WTC11 (cell line): ENCODE measurements at regions not wholly inside any gene's neighbourhood (a gene's known extent, or its start where the extent isn't known, plus 50 kb on each side); places are given as distances from the start of the nearest gene placed in this dataset.

Source experiments
- ATAC-seq: fragments of 200-7000 bp; cut with Tn5 transposase; 2 replicates; pipeline ENCODE4 v1.10.0; 2021; ENCODE audit warnings: mild to moderate bottlenecking, moderate library complexity
- CTCF ChIA-PET: fragments of 300-600 bp; sonication (Branson Sonifier 250); formaldehyde crosslinking; loops from one replicate; lab custom pipeline; 2021; ENCODE audit warnings: antibody characterized with exemption; lab: Charles Lee
- POLR2A ChIA-PET: fragments of 350-600 bp; sonication (Branson Sonifier 250); formaldehyde crosslinking; loops from one replicate; lab custom pipeline; 2021; ENCODE audit warnings: antibody characterized with exemption; lab: Charles Lee
- DNase-seq: peaks from one replicate; pipeline ENCODE4 v3.0.0; 2021; ENCODE audit warnings: low spot score
- H3K27ac Mint-ChIP-seq: 2 replicates; pipeline ENCODE4 v1.8.0; 2021; ENCODE audit warnings: mixed read lengths
- H3K27me3 Mint-ChIP-seq: 2 replicates; pipeline ENCODE4 v1.8.0; 2021; ENCODE audit warnings: low read depth, mild to moderate bottlenecking, moderate library complexity, mixed read lengths
- H3K36me3 Mint-ChIP-seq: 2 replicates; pipeline ENCODE4 v1.8.0; 2021; ENCODE audit warnings: mixed read lengths
- H3K4me1 Mint-ChIP-seq: 2 replicates; pipeline ENCODE4 v1.8.0; 2022; ENCODE audit warnings: mixed read lengths
- H3K4me3 Mint-ChIP-seq: 2 replicates; pipeline ENCODE4 v1.8.0; 2021; ENCODE audit warnings: mild to moderate bottlenecking, moderate library complexity, mixed read lengths
- H3K9me3 Mint-ChIP-seq: 2 replicates; pipeline ENCODE4 v1.8.0; 2021; ENCODE audit warnings: mixed read lengths
- ATF1 ChIP-seq: sonication (generic); formaldehyde crosslinking; IDR thresholded peaks from 2 replicates; pipeline ENCODE4 v1.8.1; 2023; ENCODE audit warnings: mild to moderate bottlenecking, moderate library complexity, missing genetic modification reagents
- CBFB ChIP-seq: sonication (generic); formaldehyde crosslinking; IDR thresholded peaks from 2 replicates; pipeline ENCODE4 v1.8.1; 2022; ENCODE audit warnings: mild to moderate bottlenecking, low read depth, missing genetic modification reagents
- EMX1 ChIP-seq: fragments of 250-450 bp; sonication (Bioruptor Pico); IDR thresholded peaks from 2 replicates; pipeline ENCODE4 v1.8.0; 2021; ENCODE audit warnings: mild to moderate bottlenecking
- FOXJ3 ChIP-seq: sonication (generic); formaldehyde crosslinking; IDR thresholded peaks from 2 replicates; pipeline ENCODE4 v1.9.0; 2021; ENCODE audit warnings: missing genetic modification reagents, mild to moderate bottlenecking, borderline replicate concordance
- GRHL2 ChIP-seq: fragments of 250-450 bp; sonication (Bioruptor Pico); IDR thresholded peaks from 2 replicates; pipeline ENCODE4 v1.8.0; 2022; ENCODE audit warnings: mild to moderate bottlenecking, moderate library complexity; ENCODE audit not compliant: insufficient replicate concordance, severe bottlenecking
- TEAD1 ChIP-seq: sonication (generic); formaldehyde crosslinking; IDR thresholded peaks from 2 replicates; pipeline ENCODE4 v1.8.0; 2022; ENCODE audit warnings: mild to moderate bottlenecking, missing genetic modification reagents
- ZNF263 ChIP-seq: sonication (generic); formaldehyde crosslinking; IDR thresholded peaks from 2 replicates; pipeline ENCODE4 v1.8.1; 2022; ENCODE audit warnings: low read depth, mild to moderate bottlenecking, moderate library complexity, missing genetic modification reagents
- ZNF423 ChIP-seq: fragments of 250-450 bp; sonication (Bioruptor Pico); IDR thresholded peaks from 2 replicates; pipeline ENCODE4 v2.1.2; 2022; ENCODE audit warnings: mild to moderate bottlenecking, moderate library complexity
- TF ChIP-seq, protein P1 (sequence below): sonication (generic); formaldehyde crosslinking; IDR thresholded peaks from 2 replicates; pipeline ENCODE4 v1.8.0; 2023; ENCODE audit warnings: mild to moderate bottlenecking, missing genetic modification reagents
- TF ChIP-seq, protein P2 (sequence below): sonication (generic); formaldehyde crosslinking; IDR thresholded peaks from 2 replicates; pipeline ENCODE4 v1.8.1; 2022; ENCODE audit warnings: low read depth, mild to moderate bottlenecking, moderate library complexity, missing genetic modification reagents, borderline replicate concordance
- TF ChIP-seq, protein P3 (sequence below): fragments of 250-450 bp; sonication (Bioruptor Pico); IDR thresholded peaks from 2 replicates; pipeline ENCODE4 v1.9.0; 2021; ENCODE audit warnings: mild to moderate bottlenecking
- TF ChIP-seq, protein P4 (sequence below): sonication (generic); formaldehyde crosslinking; IDR thresholded peaks from 2 replicates; pipeline ENCODE4 v1.8.0; 2022; ENCODE audit warnings: mild to moderate bottlenecking, missing genetic modification reagents
- TF ChIP-seq, protein P5 (sequence below): fragments of 250-450 bp; sonication (Bioruptor Pico); IDR thresholded peaks from 2 replicates; pipeline ENCODE4 v1.9.0; 2021; ENCODE audit warnings: mild to moderate bottlenecking
- TF ChIP-seq, protein P6 (sequence below): sonication (generic); formaldehyde crosslinking; conservative IDR thresholded peaks from 2 replicates; pipeline ENCODE4 v1.8.1; 2023; ENCODE audit warnings: mild to moderate bottlenecking, low read depth, missing genetic modification reagents, moderate library complexity
- TF ChIP-seq, protein P7 (sequence below): sonication (generic); formaldehyde crosslinking; IDR thresholded peaks from 2 replicates; pipeline ENCODE4 v1.8.0; 2022; ENCODE audit warnings: mild to moderate bottlenecking, missing genetic modification reagents
- TF ChIP-seq, protein P8 (sequence below): fragments of 250-450 bp; sonication (Bioruptor Pico); conservative IDR thresholded peaks from 2 replicates; pipeline ENCODE4 v1.9.0; 2021; ENCODE audit warnings: mild to moderate bottlenecking

DNA sequence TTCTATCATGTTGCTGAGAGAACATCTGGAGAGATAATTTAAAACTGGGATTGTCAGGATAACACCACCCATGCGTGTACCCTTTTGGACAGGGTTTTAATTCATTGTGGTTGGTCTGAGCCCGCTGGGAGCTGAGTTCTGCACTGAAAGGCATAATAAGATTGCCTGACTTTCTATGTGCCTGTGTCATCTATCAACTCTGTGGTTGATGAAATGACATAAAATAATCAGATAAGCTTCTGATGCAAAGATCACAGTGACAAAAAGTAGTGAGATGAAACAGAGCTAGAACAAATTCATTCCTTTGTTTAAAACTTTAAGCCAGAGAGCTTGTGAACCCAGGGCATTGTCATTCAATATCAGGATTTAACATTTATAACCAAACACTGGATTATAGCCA, 98.7 kb downstream of the BBS10 start (continued):
- TF ChIP-seq, protein P1, sequence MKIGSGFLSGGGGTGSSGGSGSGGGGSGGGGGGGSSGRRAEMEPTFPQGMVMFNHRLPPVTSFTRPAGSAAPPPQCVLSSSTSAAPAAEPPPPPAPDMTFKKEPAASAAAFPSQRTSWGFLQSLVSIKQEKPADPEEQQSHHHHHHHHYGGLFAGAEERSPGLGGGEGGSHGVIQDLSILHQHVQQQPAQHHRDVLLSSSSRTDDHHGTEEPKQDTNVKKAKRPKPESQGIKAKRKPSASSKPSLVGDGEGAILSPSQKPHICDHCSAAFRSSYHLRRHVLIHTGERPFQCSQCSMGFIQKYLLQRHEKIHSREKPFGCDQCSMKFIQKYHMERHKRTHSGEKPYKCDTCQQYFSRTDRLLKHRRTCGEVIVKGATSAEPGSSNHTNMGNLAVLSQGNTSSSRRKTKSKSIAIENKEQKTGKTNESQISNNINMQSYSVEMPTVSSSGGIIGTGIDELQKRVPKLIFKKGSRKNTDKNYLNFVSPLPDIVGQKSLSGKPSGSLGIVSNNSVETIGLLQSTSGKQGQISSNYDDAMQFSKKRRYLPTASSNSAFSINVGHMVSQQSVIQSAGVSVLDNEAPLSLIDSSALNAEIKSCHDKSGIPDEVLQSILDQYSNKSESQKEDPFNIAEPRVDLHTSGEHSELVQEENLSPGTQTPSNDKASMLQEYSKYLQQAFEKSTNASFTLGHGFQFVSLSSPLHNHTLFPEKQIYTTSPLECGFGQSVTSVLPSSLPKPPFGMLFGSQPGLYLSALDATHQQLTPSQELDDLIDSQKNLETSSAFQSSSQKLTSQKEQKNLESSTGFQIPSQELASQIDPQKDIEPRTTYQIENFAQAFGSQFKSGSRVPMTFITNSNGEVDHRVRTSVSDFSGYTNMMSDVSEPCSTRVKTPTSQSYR (CRISPR knock-in tag), result no peak
- no peak for TF ChIP-seq FOXJ3 (CRISPR knock-in tag)
- TF ChIP-seq, protein P2, sequence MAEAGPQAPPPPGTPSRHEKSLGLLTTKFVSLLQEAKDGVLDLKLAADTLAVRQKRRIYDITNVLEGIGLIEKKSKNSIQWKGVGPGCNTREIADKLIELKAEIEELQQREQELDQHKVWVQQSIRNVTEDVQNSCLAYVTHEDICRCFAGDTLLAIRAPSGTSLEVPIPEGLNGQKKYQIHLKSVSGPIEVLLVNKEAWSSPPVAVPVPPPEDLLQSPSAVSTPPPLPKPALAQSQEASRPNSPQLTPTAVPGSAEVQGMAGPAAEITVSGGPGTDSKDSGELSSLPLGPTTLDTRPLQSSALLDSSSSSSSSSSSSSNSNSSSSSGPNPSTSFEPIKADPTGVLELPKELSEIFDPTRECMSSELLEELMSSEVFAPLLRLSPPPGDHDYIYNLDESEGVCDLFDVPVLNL (CRISPR knock-in tag), result no peak
- TF ChIP-seq, protein P3, sequence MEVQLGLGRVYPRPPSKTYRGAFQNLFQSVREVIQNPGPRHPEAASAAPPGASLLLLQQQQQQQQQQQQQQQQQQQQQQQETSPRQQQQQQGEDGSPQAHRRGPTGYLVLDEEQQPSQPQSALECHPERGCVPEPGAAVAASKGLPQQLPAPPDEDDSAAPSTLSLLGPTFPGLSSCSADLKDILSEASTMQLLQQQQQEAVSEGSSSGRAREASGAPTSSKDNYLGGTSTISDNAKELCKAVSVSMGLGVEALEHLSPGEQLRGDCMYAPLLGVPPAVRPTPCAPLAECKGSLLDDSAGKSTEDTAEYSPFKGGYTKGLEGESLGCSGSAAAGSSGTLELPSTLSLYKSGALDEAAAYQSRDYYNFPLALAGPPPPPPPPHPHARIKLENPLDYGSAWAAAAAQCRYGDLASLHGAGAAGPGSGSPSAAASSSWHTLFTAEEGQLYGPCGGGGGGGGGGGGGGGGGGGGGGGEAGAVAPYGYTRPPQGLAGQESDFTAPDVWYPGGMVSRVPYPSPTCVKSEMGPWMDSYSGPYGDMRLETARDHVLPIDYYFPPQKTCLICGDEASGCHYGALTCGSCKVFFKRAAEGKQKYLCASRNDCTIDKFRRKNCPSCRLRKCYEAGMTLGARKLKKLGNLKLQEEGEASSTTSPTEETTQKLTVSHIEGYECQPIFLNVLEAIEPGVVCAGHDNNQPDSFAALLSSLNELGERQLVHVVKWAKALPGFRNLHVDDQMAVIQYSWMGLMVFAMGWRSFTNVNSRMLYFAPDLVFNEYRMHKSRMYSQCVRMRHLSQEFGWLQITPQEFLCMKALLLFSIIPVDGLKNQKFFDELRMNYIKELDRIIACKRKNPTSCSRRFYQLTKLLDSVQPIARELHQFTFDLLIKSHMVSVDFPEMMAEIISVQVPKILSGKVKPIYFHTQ (CRISPR knock-in tag), result no peak

DNA sequence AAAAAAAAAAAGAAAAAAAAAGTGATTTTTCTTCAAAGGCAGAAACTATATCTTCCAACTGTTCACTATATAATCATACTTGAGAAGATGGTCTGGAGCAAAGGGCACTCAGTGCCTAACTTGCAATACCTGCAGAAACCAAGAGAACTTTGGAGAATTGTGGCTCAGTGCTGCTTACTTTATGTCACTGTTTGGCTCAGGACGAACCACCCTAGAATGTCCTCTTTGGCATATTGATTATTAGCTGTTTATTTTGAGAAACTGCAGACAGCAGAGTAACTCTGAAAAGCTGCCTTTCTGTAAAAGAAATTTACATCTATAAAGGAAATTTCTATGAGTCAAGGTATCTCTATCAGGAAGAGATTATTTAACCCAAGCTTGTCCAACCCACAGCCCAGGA, 100.2 kb downstream of the BBS10 start:
- no peak for ATAC-seq

DNA sequence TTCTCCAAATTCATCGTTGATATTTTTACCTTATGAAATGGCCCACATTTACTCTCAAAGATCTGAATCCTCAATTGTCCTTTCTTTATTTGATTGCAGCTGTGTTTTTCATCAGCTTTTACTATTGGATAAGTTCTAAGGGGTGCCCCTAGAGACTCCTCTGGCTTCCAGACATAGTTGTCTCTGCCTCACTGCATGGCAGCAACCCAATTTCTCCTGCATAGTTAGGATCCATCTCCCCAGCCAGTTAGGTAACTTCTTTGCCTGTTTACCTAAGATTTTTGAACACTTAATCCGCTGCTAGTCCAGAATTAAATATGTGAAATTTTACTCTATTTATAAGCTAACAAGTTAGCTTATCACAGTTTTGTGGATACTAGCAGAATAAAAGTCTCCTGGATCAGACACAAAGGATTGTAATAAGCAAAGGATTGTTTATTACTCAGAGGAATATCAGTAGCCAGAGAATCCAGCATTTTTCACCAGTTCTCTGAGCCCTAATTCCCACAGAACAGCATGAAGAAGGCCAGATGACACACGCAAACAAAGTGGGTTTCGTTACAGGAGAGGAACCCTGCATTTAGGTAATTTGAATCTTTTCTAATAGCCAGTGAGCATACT, 101.1 kb downstream of the BBS10 start:
- no peaks in the 10 kb centered on the region for H3K36me3 Mint-ChIP-seq
- H3K4me3 Mint-ChIP-seq, result no peak overlapping the region
- ChIA-PET POLR2A (no interaction called here), CTCF (no interaction called here)
- H3K27me3 Mint-ChIP-seq, result no peaks in the 10 kb centered on the region
- H3K4me1 Mint-ChIP-seq, result peaks cover 18% of the 10 kb centered on the region
- H3K9me3 Mint-ChIP-seq, result no peaks in the 10 kb centered on the region
- no peak overlapping the region for H3K27ac Mint-ChIP-seq
- ATAC-seq, result no peak
- no peak for DNase-seq
- TF ChIP-seq, protein P4, sequence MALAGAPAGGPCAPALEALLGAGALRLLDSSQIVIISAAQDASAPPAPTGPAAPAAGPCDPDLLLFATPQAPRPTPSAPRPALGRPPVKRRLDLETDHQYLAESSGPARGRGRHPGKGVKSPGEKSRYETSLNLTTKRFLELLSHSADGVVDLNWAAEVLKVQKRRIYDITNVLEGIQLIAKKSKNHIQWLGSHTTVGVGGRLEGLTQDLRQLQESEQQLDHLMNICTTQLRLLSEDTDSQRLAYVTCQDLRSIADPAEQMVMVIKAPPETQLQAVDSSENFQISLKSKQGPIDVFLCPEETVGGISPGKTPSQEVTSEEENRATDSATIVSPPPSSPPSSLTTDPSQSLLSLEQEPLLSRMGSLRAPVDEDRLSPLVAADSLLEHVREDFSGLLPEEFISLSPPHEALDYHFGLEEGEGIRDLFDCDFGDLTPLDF (CRISPR knock-in tag), result no peak
- TF ChIP-seq, protein P5, sequence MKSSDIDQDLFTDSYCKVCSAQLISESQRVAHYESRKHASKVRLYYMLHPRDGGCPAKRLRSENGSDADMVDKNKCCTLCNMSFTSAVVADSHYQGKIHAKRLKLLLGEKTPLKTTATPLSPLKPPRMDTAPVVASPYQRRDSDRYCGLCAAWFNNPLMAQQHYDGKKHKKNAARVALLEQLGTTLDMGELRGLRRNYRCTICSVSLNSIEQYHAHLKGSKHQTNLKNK (CRISPR knock-in tag), result no peak
- TF ChIP-seq, protein P6, sequence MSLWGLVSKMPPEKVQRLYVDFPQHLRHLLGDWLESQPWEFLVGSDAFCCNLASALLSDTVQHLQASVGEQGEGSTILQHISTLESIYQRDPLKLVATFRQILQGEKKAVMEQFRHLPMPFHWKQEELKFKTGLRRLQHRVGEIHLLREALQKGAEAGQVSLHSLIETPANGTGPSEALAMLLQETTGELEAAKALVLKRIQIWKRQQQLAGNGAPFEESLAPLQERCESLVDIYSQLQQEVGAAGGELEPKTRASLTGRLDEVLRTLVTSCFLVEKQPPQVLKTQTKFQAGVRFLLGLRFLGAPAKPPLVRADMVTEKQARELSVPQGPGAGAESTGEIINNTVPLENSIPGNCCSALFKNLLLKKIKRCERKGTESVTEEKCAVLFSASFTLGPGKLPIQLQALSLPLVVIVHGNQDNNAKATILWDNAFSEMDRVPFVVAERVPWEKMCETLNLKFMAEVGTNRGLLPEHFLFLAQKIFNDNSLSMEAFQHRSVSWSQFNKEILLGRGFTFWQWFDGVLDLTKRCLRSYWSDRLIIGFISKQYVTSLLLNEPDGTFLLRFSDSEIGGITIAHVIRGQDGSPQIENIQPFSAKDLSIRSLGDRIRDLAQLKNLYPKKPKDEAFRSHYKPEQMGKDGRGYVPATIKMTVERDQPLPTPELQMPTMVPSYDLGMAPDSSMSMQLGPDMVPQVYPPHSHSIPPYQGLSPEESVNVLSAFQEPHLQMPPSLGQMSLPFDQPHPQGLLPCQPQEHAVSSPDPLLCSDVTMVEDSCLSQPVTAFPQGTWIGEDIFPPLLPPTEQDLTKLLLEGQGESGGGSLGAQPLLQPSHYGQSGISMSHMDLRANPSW (CRISPR knock-in tag), result no peak
- TF ChIP-seq TEAD1 (CRISPR knock-in tag), result no peak
- TF ChIP-seq EMX1 (CRISPR knock-in tag), result no peak
- TF ChIP-seq, protein P7, sequence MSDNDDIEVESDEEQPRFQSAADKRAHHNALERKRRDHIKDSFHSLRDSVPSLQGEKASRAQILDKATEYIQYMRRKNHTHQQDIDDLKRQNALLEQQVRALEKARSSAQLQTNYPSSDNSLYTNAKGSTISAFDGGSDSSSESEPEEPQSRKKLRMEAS (CRISPR knock-in tag), result no peak
- TF ChIP-seq ZNF423 (CRISPR knock-in tag), result no peak
- TF ChIP-seq ZNF263, result no peak
- no peak for TF ChIP-seq CBFB (CRISPR knock-in tag)
- TF ChIP-seq GRHL2, result no peak
- no peak for TF ChIP-seq ATF1 (CRISPR knock-in tag)

More for the DNA sequence above, 100.2 kb downstream of the BBS10 start:
- no peaks in the 10 kb centered on the region for H3K27me3 Mint-ChIP-seq
- H3K27ac Mint-ChIP-seq, result no peak overlapping the region
- CTCF ChIA-PET, result no interaction called here
- no peak for DNase-seq
- H3K9me3 Mint-ChIP-seq, result no peaks in the 10 kb centered on the region
- H3K4me3 Mint-ChIP-seq, result no peak overlapping the region
- peaks cover 18% of the 10 kb centered on the region for H3K4me1 Mint-ChIP-seq
- POLR2A ChIA-PET, result no interaction called here
- H3K36me3 Mint-ChIP-seq, result no peaks in the 10 kb centered on the region
- TF ChIP-seq, protein P8, sequence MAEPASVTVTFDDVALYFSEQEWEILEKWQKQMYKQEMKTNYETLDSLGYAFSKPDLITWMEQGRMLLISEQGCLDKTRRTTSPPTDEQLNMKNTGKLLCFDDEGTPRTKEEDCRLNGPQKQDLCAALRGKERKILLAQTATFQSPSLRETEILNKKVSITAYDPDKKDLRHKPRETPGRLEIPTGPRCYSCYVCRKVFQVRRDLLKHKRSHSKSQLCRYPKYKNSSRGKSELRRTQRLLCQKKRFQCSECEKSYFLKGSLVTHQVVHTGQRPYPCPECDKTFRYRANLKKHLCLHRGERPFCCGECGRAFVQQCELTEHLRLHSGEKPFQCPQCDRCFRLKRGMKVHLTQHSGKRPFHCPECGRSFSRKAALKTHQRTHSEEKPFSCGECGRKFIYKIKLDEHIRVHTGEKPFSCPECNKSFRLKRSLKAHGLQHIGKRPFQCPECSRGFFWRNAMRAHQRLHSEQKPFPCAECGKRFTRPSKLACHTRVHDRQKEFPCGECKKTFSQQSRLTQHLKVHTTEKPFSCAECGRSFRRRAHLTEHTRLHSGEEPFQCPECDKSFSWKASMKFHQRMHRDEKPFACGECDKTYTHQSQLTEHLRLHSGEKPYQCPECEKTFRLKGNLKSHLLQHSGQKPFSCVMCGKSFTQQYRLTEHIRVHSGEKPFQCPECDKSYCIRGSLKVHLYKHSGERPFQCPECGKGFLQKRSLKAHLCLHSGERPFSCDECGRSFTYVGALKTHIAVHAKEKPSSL (CRISPR knock-in tag), result no peak
- no peak for TF ChIP-seq ATF1 (CRISPR knock-in tag)
